GM13977 (cell line): ENCODE measurements at regions not wholly inside any gene's neighbourhood (a gene's known extent, or its start where the extent isn't known, plus 50 kb on each side); places are given as distances from the start of the nearest gene placed in this dataset.

Experiments
- DNase-seq: peaks from one replicate; pipeline ENCODE4 v3.0.0; 2012; ENCODE audit warnings: low spot score
- CTCF ChIP-seq: IDR thresholded peaks from 2 replicates; pipeline ENCODE4 v1.5.1; 2012; ENCODE audit warnings: mild to moderate bottlenecking, control low read depth; ENCODE audit not compliant: insufficient read depth; ENCODE audit errors: extremely low read depth, missing control alignments
- in situ Hi-C: fragments of 300-500 bp; cut with MboI; formaldehyde crosslinking; loops from one replicate; pipeline ENCODE4 v1.12.0; 2022; ENCODE audit warnings: low sequenced_read_pairs, low pct_unique_long_range_greater_than_20kb, mixed read lengths, inconsistent platforms; ENCODE audit not compliant: unreplicated experiment

GRCh38 chr5:128626536-128627090, 88.6 kb upstream of the FBN2 start:
- DNase-seq: no peak
- TF ChIP-seq CTCF: no peak
- in situ Hi-C loops: no loop called here

- DNase-seq: no peak
- in situ Hi-C loops: no loop called here
- TF ChIP-seq CTCF: no peak
Observed at GRCh38 chr5:128627939-128628338, 89.9 kb upstream of the FBN2 start.

- no peak for DNase-seq
- in situ Hi-C loops: no loop called here
- no peak for TF ChIP-seq CTCF
Observed at GRCh38 chr5:128629157-128629556, 91.1 kb upstream of the FBN2 start.

GRCh38 chr5:128630121-128630520, 92.1 kb upstream of the FBN2 start:
- no peak for DNase-seq
- TF ChIP-seq CTCF: no peak
- in situ Hi-C loops: no loop called here

GRCh38 chr5:128631771-128632170, 93.7 kb upstream of the FBN2 start:
- no peak for DNase-seq
- in situ Hi-C loops: no loop called here
- no peak for TF ChIP-seq CTCF

- in situ Hi-C loops: no loop called here
- DNase-seq: no peak
Observed at GRCh38 chr5:128632264-128632663, 94.2 kb upstream of the FBN2 start.

More at GRCh38 chr5:128632264-128632663, 94.2 kb upstream of the FBN2 start:
- no peak for TF ChIP-seq CTCF
